CD4-positive, alpha-beta memory T cell (primary cell): ENCODE measurements at regions not wholly inside any gene's neighbourhood (a gene's known extent, or its start where the extent isn't known, plus 50 kb on each side); places are given as distances from the start of the nearest gene placed in this dataset.

Experiments used
- CTCF ChIA-PET: fragments of 350-600 bp; sonication (Branson Sonifier 250); formaldehyde crosslinking; loops from one replicate; lab custom pipeline; 2021; ENCODE audit warnings: inconsistent platforms; ENCODE audit not compliant: partially characterized antibody; lab: Charles Lee
- POLR2A ChIA-PET: fragments of 350-600 bp; sonication (Branson Sonifier 250); formaldehyde crosslinking; loops from one replicate; lab custom pipeline; 2021; ENCODE audit not compliant: partially characterized antibody; lab: Charles Lee
- DNase-seq, 5 donors: peaks; one replicate each; pipeline versions ENCODE4 v3.0.0 to v3.0.0-alpha.2; 2020 to 2022; ENCODE audit warnings: mixed read lengths in 1 of 5
- H3K27ac ChIP-seq: one replicate; pipeline ENCODE4 v1.7.0; 2013; ENCODE audit warnings: low read depth, low read length
- H3K27me3 ChIP-seq: 2 replicates; pipeline ENCODE4 v1.7.0; 2013; ENCODE audit warnings: mild to moderate bottlenecking, low read length, moderate library complexity; ENCODE audit not compliant: insufficient read depth
- H3K36me3 ChIP-seq: 2 replicates; pipeline ENCODE4 v1.7.0; 2013; ENCODE audit warnings: mild to moderate bottlenecking, low read length, moderate library complexity; ENCODE audit not compliant: insufficient read depth
- H3K4me1 ChIP-seq: 2 replicates; pipeline ENCODE4 v1.7.0; 2013; ENCODE audit warnings: mild to moderate bottlenecking, low read length, moderate library complexity; ENCODE audit not compliant: insufficient read depth
- H3K4me3 ChIP-seq, 2 donors: one replicate each; pipeline ENCODE4 v1.7.0; 2013; ENCODE audit warnings: low read length in 2 of 2, mild to moderate bottlenecking in 1 of 2
- H3K9me3 ChIP-seq, 2 donors: one replicate each; pipeline ENCODE4 v1.7.0; 2013; ENCODE audit warnings: low read length in 2 of 2, control low read depth in 1 of 2; ENCODE audit not compliant: control insufficient read depth in 1 of 2
- H3K27ac Mint-ChIP-seq, 7 donors: one replicate each; pipeline ENCODE4 v1.8.0; 2020 to 2021; ENCODE audit warnings: mixed read lengths in 7 of 7, mild to moderate bottlenecking in 6 of 7, inconsistent platforms in 3 of 7, moderate library complexity in 3 of 7
- H3K27me3 Mint-ChIP-seq, 2 donors: one replicate each; pipeline ENCODE4 v1.8.0; 2020 to 2021; ENCODE audit warnings: mixed read lengths in 2 of 2
- H3K36me3 Mint-ChIP-seq, 2 donors: one replicate each; pipeline ENCODE4 v1.8.0; 2020 to 2021; ENCODE audit warnings: mixed read lengths in 2 of 2, inconsistent platforms in 1 of 2, mild to moderate bottlenecking in 1 of 2
- H3K4me1 Mint-ChIP-seq, 4 donors: one replicate each; pipeline ENCODE4 v1.8.0; 2020 to 2021; ENCODE audit warnings: mixed read lengths in 4 of 4, mild to moderate bottlenecking in 1 of 4
- H3K4me3 Mint-ChIP-seq, 8 donors: one replicate each; pipeline ENCODE4 v1.8.0; 2020 to 2021; ENCODE audit warnings: mixed read lengths in 8 of 8, mild to moderate bottlenecking in 7 of 8, moderate library complexity in 6 of 8, inconsistent platforms in 3 of 8
- H3K9me3 Mint-ChIP-seq, 8 donors: one replicate each; pipeline ENCODE4 v1.8.0; 2020 to 2021; ENCODE audit warnings: mixed read lengths in 8 of 8, mild to moderate bottlenecking in 5 of 8, inconsistent platforms in 3 of 8, moderate library complexity in 1 of 8
- intact Hi-C: fragments of 100-400 bp; cut with micrococcal nuclease; formaldehyde crosslinking; loops from one replicate; pipeline ENCODE4 v1.15.1; 2023

DNA sequence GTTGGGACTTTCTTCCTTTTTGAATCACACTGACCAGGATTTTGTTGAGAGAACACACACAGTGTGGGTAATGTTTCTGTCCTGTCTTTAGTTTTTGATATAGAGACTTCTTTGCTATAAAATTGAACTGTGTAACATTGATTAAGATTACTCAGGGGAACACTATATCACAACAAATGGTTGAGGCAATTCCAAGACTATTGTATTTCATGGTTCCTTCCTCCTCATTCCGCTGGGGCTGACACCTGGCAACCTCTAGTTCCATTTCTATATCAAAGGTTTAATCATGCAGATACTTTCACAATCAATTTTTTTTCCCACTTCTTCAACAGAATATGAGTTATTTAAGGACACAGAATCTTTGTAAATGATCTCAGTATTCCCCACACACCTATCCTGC is 182.2 kb downstream of the TAF11L14 start:
- Histone ChIP-seq H3K27ac (no peak overlapping the region), H3K4me3 (no peak overlapping the region), H3K36me3 (no peaks in the 10 kb centered on the region), H3K9me3 (no peaks in the 10 kb centered on the region), H3K27me3 (no peaks in the 10 kb centered on the region), H3K4me1 (no peaks in the 10 kb centered on the region)
- ChIA-PET CTCF (no interaction called here), POLR2A (no interaction called here)
- Mint-ChIP-seq H3K27ac (no peak overlapping the region), H3K27me3 (no peaks in the 10 kb centered on the region), H3K9me3 (peaks cover 2 to 22% (median 5%) of the 10 kb centered on the region in 8 donors), H3K4me1 (no peaks in the 10 kb centered on the region), H3K4me3 (no peak overlapping the region), H3K36me3 (no peaks in the 10 kb centered on the region)
- intact Hi-C loops = no loop called here
- DNase-seq = no peak

GRCh38 chr5:17816944-17817343 is 182.7 kb downstream of the TAF11L14 start:
- no peaks in the 10 kb centered on the region for H3K27me3 ChIP-seq
- CTCF ChIA-PET = no interaction called here
- no peaks in the 10 kb centered on the region for H3K4me1 ChIP-seq
- H3K4me3 Mint-ChIP-seq = no peak overlapping the region
- H3K27ac Mint-ChIP-seq = no peak overlapping the region
- no peak overlapping the region for H3K4me3 ChIP-seq
- intact Hi-C loops = no loop called here
- H3K4me1 Mint-ChIP-seq = no peaks in the 10 kb centered on the region
- no peaks in the 10 kb centered on the region for H3K36me3 ChIP-seq
- H3K9me3 ChIP-seq = no peaks in the 10 kb centered on the region
- POLR2A ChIA-PET = no interaction called here
- H3K9me3 Mint-ChIP-seq = peaks cover 2 to 25% (median 6%) of the 10 kb centered on the region in 8 donors
- no peak overlapping the region for H3K27ac ChIP-seq
- DNase-seq = no peak
- H3K36me3 Mint-ChIP-seq = no peaks in the 10 kb centered on the region
- no peaks in the 10 kb centered on the region for H3K27me3 Mint-ChIP-seq

- DNase-seq = no peak
- no peaks in the 10 kb centered on the region for H3K27me3 Mint-ChIP-seq
- Histone ChIP-seq H3K27me3 (no peaks in the 10 kb centered on the region), H3K4me1 (no peaks in the 10 kb centered on the region), H3K4me3 (no peak overlapping the region), H3K9me3 (no peaks in the 10 kb centered on the region), H3K36me3 (no peaks in the 10 kb centered on the region), H3K27ac (no peak overlapping the region)
- peaks cover 0 to 27% (median 6%) of the 10 kb centered on the region in 8 donors for H3K9me3 Mint-ChIP-seq
- H3K4me3 Mint-ChIP-seq = no peak overlapping the region
- H3K27ac Mint-ChIP-seq = no peak overlapping the region
- POLR2A ChIA-PET = no interaction called here
- intact Hi-C loops = no loop called here
- CTCF ChIA-PET = no interaction called here
- H3K4me1 Mint-ChIP-seq = no peaks in the 10 kb centered on the region
- H3K36me3 Mint-ChIP-seq = no peaks in the 10 kb centered on the region
Measured at GRCh38 chr5:17817990-17818389, 183.7 kb downstream of the TAF11L14 start.

DNA sequence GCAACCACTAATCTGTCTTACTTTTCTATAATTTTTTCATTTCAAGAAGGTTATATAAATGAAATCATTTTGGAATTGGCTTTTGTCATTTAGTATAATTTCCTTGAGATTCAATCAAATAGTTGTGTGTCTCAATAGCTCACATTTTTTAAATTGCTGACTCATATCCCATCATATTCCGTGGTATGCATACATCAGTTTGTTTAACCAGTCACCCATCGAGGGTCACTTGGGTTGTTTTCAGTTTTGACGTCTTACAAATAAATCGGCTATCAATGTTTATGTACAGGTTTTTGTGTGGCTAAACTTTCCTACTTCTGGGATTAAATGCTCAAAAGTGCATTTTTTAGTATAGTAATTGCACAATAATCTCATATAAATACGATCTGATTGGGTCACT is 185.5 kb downstream of the TAF11L14 start:
- H3K27ac Mint-ChIP-seq = no peak overlapping the region
- H3K4me1 ChIP-seq = no peaks in the 10 kb centered on the region
- peaks cover 2 to 27% (median 6%) of the 10 kb centered on the region in 8 donors for H3K9me3 Mint-ChIP-seq
- H3K4me1 Mint-ChIP-seq = no peaks in the 10 kb centered on the region
- H3K27ac ChIP-seq = no peak overlapping the region
- H3K4me3 Mint-ChIP-seq = no peak overlapping the region
- H3K36me3 Mint-ChIP-seq = no peaks in the 10 kb centered on the region
- POLR2A ChIA-PET = interaction anchor here (0.6 kb wide), 1 partner anchor 46 kb away, joined by 6 read pairs; no protein-coding TSS in a partner anchor
- H3K27me3 Mint-ChIP-seq = no peaks in the 10 kb centered on the region
- intact Hi-C loops = no loop called here
- no peaks in the 10 kb centered on the region for H3K9me3 ChIP-seq
- H3K36me3 ChIP-seq = no peaks in the 10 kb centered on the region
- no peaks in the 10 kb centered on the region for H3K27me3 ChIP-seq
- CTCF ChIA-PET = no interaction called here
- H3K4me3 ChIP-seq = no peak overlapping the region
- DNase-seq = no peak

- H3K27me3 Mint-ChIP-seq = no peaks in the 10 kb centered on the region
- no peaks in the 10 kb centered on the region for H3K36me3 Mint-ChIP-seq
- no peak for DNase-seq
- H3K27ac Mint-ChIP-seq = no peak overlapping the region
- Histone ChIP-seq H3K4me1 (no peaks in the 10 kb centered on the region), H3K9me3 (peaks cover 0 to 6% of the 10 kb centered on the region in 2 donors), H3K4me3 (no peak overlapping the region), H3K36me3 (no peaks in the 10 kb centered on the region), H3K27ac (no peak overlapping the region), H3K27me3 (no peaks in the 10 kb centered on the region)
- H3K4me3 Mint-ChIP-seq = no peak overlapping the region
- no peaks in the 10 kb centered on the region for H3K4me1 Mint-ChIP-seq
- POLR2A ChIA-PET = no interaction called here
- intact Hi-C loops = no loop called here
- CTCF ChIA-PET = no interaction called here
- peaks cover 8 to 23% (median 13%) of the 10 kb centered on the region in 8 donors for H3K9me3 Mint-ChIP-seq
Measured at GRCh38 chr5:17828681-17829080, 194.4 kb downstream of the TAF11L14 start.

DNA sequence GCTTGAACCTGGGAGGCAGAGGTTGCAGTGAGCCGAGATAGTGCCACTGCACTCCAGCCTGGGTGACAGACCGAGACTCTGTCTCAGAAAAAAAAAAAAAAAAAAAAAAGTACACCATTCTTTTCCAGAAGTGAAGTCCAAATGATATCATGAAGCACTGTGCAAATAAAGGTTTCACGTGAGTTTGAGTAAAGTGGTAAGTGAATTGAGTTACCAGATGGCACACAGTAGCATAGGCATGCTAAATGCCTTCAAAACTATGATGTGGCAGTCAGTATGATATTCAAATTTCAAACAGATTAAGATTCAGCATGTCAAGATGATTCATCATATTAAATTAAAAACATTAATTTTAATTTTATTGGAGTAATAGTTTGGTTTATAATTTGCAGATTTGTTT is 195.2 kb downstream of the TAF11L14 start:
- CTCF ChIA-PET = no interaction called here
- POLR2A ChIA-PET = no interaction called here
- no peaks in the 10 kb centered on the region for H3K27me3 Mint-ChIP-seq

GRCh38 chr5:17831279-17831678 is 197.0 kb downstream of the TAF11L14 start:
- intact Hi-C loops = no loop called here
- ChIA-PET POLR2A (no interaction called here), CTCF (no interaction called here)
- H3K4me3 ChIP-seq = no peak overlapping the region
- no peaks in the 10 kb centered on the region for H3K4me1 ChIP-seq
- Mint-ChIP-seq H3K27me3 (no peaks in the 10 kb centered on the region), H3K36me3 (no peaks in the 10 kb centered on the region), H3K9me3 (peaks cover 4 to 19% (median 13%) of the 10 kb centered on the region in 8 donors), H3K4me1 (no peaks in the 10 kb centered on the region), H3K4me3 (no peak overlapping the region), H3K27ac (no peak overlapping the region)
- H3K27ac ChIP-seq = no peak overlapping the region
- peaks cover 0 to 6% of the 10 kb centered on the region in 2 donors for H3K9me3 ChIP-seq
- no peaks in the 10 kb centered on the region for H3K36me3 ChIP-seq
- no peak for DNase-seq
- H3K27me3 ChIP-seq = no peaks in the 10 kb centered on the region

More for the DNA sequence above, 195.2 kb downstream of the TAF11L14 start:
- Mint-ChIP-seq H3K27ac (no peak overlapping the region), H3K4me3 (no peak overlapping the region), H3K9me3 (peaks cover 8 to 23% (median 13%) of the 10 kb centered on the region in 8 donors), H3K4me1 (no peaks in the 10 kb centered on the region), H3K36me3 (no peaks in the 10 kb centered on the region)
- no peak overlapping the region for H3K4me3 ChIP-seq
- DNase-seq = no peak
- H3K36me3 ChIP-seq = no peaks in the 10 kb centered on the region
- intact Hi-C loops = no loop called here
- peaks cover 0 to 6% of the 10 kb centered on the region in 2 donors for H3K9me3 ChIP-seq
- no peaks in the 10 kb centered on the region for H3K4me1 ChIP-seq
- no peak overlapping the region for H3K27ac ChIP-seq
- no peaks in the 10 kb centered on the region for H3K27me3 ChIP-seq
